ENCODE measurements at regions not wholly inside any gene's neighbourhood (a gene's known extent, or its start where the extent isn't known, plus 50 kb on each side); places are given as distances from the start of the nearest gene placed in this dataset.

- DNase-seq = no peak
These were observed 133.4 kb downstream of the TM9SF2 start for GRCh38 chr13:99634672-99635071.

DNA sequence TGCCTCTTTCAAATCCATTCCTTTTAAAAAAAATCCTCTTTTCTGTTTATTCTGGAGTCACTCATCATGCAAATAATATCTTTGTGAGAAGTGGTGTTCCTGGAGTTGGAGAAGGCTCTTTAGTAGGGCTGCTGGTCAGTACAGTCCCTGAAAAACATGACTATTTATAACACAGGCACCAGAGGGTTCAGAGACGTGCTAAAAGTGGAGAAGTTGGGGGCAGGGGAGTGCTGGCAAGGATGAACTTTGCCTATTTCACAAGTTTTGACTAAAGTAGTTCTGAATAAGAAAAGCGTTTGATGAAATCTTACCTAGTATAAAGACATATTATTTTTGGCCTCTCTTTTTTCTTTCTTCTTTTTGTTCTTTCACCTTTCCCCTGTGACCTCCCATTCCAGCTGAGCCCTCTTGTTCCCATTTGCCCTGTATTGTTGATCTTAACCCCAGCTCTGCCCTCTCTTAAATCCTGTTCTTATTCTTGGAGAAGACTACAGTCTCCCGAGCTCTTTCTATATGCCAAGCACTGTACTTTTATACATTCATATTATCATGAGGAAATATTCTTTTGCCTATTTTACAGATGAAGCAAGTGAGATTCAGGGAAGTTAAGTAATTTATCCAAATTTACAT lies 129.1 kb downstream of the TM9SF2 start:
- no peak for DNase-seq

DNA sequence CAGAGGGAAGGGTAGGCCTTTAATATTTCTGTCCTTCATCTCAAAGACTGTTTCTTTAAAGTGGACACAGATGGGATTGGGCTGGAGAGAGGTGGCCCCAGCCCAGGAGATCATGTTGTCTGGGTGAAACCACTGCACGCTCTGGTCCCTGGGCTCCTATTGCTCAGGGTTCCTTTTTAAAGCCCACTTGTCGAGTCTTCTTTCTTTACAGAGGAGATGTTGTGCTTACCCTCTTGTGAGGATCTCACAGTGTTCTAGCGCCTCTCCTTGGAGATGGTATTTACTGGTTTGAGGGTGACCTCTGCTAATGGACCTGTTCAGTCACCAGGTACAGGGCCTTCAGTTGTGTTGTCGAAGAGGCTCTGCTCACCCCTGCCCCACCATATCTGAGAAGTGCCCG lies 128.4 kb downstream of the TM9SF2 start:
- no peak for DNase-seq

- DNase-seq = no peak
These were observed 127.2 kb downstream of the TM9SF2 start for GRCh38 chr13:99628442-99628841.

DNA sequence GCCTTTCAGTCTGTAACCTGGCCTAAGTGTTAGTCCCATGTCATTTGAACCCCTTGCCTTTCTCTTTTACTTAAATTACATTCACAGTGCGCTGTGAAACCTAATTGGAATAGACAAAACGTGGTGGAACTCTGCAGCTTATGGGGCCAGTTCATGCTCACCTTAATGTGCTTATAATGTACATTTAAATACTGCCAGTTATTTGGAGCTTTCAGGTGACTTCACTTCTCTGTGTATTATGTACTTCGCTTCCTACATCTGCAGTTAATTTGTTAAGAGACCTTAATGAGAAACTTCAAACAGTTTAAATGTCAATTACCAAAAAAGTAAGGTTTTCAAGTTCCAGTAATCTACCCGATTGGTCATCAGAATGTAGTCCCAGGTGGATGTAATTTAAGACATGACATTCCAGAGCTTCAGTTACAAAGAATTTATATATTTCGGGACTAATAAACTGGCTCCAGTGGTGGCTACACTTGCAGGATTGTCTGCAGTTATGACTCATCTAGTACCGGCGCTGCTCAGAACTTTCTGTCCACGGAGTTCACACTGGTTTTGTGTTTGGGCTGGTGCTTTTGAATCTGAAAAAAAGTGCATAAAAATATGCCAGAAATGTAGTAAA lies 125.3 kb downstream of the TM9SF2 start:
- DNase-seq = no peak

DNA sequence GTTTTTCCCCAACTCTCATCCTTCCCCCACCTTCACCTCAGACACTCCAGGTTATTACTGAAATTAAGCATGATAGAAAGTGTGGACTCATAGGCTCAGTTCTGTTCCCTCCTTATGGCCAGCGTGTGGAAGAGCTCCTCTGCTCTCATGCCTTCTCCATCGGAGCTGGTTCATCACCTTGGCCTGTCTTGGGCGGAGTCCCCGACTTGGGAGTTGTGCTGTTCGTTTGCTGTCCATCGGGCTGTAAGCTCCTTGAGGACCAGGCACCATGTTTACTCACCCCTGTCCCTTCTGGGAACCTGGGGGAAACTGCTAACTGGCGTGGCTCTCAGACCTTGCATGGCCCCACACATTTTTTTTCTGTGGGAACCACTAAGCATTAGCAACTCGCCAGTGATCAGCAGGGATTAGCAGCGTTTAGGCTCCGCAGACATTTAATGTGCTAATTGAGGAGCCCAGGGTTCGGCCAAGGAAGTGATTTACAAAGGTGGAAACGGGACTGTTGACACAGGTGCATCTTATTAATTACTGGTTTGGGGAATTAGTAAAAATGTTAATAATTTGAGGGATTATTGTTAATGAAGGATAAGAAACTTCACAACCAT lies 123.8 kb downstream of the TM9SF2 start:
- no peak for DNase-seq

DNA sequence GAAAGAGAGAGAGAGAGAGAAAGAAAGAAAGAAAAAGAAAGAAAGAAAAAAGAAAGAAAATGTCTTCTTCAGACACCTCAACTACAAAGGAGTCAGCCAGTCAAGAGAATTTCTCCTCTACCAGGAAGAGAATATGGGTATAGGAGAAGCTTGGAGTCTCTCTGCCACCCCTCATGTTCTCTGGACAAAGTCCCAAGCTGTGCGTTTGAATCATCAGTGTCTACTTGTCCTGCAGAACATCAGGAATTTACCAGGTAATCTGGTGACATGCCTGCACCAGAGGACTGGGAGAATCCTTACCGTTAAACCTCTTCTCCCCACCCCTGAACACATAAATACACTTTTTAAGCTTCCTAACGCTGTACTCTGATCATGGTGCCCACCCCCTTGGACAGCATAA lies 119.5 kb downstream of the TM9SF2 start:
- DNase-seq = no peak

DNA sequence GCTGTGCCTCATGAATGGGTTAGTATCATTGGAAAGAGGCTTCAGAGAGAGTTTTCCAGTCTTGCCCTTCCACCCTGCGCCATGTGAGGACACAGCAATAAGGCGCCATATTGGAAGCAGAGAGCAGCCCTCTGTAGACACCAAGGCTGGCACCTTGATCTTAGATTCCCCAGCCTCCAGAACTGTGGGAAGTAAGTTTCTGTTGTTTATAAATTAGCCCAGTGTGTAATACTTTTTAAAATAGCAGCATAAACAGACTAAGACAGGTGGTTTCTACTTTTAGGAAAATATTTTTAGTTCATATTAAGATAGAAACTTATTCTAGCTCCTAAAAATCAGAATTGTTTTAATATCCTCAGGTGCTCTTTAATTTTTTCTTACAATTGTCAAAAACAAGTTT lies 117.9 kb downstream of the TM9SF2 start:
- DNase-seq = no peak

- DNase-seq = peak; percentile 46
These were observed 116.4 kb downstream of the TM9SF2 start for GRCh38 chr13:99617474-99618255.

DNA sequence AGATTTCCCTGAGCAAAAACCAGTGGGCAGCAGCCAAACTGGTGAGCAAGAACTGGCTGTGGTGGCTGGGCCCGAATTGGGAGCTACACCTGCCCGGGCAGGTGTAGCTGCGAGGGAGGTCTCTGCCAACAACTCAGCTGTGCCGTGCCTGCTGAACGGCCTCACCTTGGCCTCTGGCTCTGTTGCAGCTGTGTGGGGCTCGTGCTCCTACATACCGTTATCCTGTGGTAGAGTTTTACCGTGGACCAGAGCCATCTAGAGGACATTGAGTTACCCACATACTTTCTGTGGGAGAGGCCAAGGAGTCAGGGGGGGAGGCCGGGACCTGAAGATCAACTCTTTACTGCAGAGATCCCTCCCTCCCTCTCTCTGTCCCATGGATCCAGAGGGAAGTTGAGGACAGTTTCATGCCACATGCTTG lies 113.2 kb downstream of the TM9SF2 start:
- DNase-seq = peak; percentile 18
